Activated naive CD4-positive, alpha-beta T cell treated with anti-CD3 and anti-CD28 coated beads, Interleukin-2, amount 10 ng/mL, durations not matched to agents 7 days and 5 days (primary cell): ENCODE measurements at regions not wholly inside any gene's neighbourhood (a gene's known extent, or its start where the extent isn't known, plus 50 kb on each side); places are given as distances from the start of the nearest gene placed in this dataset.
"Not testable (repeated sequence)": the region's sequence is repeated elsewhere in the genome, so short reads cannot be mapped to it uniquely, and the experiment has no call there.

ENCODE experiments used
- CTCF ChIA-PET: fragments of 350-600 bp; sonication (Branson Sonifier 250); formaldehyde crosslinking; loops from one replicate; lab custom pipeline; 2021; ENCODE audit warnings: antibody characterized with exemption; lab: Charles Lee
- DNase-seq: peaks from one replicate; pipeline ENCODE4 v3.0.0-alpha.2; 2020
- H3K27ac Mint-ChIP-seq: one replicate; pipeline ENCODE4 v1.8.0; 2021; ENCODE audit warnings: mild to moderate bottlenecking, moderate library complexity, mixed read lengths
- H3K27me3 Mint-ChIP-seq: one replicate; pipeline ENCODE4 v1.8.0; 2021; ENCODE audit warnings: mild to moderate bottlenecking, mixed read lengths
- H3K36me3 Mint-ChIP-seq: one replicate; pipeline ENCODE4 v1.8.0; 2021; ENCODE audit warnings: mixed read lengths
- H3K4me1 Mint-ChIP-seq: one replicate; pipeline ENCODE4 v1.8.0; 2021; ENCODE audit warnings: mixed read lengths
- H3K4me3 Mint-ChIP-seq: one replicate; pipeline ENCODE4 v1.8.0; 2021; ENCODE audit warnings: mild to moderate bottlenecking, moderate library complexity, mixed read lengths
- H3K9me3 Mint-ChIP-seq: one replicate; pipeline ENCODE4 v1.8.0; 2021; ENCODE audit warnings: mixed read lengths

DNA sequence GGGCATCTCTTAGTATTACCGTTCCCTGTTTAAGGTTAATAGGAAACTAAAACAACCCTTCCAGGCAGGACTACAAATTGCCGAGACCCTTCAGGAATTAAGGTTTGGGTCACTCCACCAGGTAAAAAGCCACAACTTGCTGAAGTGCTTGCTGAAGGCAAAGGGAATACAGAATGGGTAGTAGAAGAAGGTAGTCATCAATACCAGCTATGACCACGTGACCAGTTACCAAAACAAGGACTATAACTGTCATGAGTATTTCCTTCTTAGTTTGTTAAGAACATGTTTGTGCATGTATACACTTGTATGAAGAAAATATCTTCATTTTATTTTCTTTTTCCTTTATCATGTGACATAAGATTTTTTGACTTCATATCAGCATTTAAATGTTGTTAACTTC is 578.7 kb upstream of the FBXO33 start:
- CTCF ChIA-PET: no interaction called here
- Mint-ChIP-seq H3K27me3 (no peaks in the 10 kb centered on the region), H3K36me3 (no peaks in the 10 kb centered on the region), H3K4me3 (no peak overlapping the region), H3K4me1 (no peaks in the 10 kb centered on the region), H3K9me3 (peaks cover 2% of the 10 kb centered on the region), H3K27ac (no peak overlapping the region)
- DNase-seq: no peak

DNA sequence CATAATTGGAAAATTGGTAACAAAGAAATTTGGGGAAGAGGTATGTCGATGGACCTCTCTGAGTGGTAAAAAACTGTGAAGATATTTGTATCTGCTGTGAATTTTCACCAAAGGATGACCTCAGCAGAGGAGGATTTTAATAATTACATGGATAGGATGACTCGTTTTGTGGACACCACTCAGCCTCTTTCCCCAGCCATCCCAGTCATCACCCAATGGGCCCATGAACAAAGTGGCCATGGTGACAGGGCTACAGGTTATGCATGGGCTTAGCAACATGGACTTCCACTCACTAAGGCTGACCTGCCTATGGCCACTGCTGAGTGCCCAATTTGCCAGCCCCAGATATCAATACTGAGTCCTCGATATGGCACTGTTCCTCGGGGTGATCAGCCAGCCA is 577.5 kb upstream of the FBXO33 start:
- CTCF ChIA-PET: no interaction called here
- Mint-ChIP-seq H3K27me3 (no peaks in the 10 kb centered on the region), H3K4me1 (no peaks in the 10 kb centered on the region), H3K9me3 (peaks cover 2% of the 10 kb centered on the region), H3K27ac (no peak overlapping the region), H3K4me3 (no peak overlapping the region), H3K36me3 (no peaks in the 10 kb centered on the region)
- no peak for DNase-seq

DNA sequence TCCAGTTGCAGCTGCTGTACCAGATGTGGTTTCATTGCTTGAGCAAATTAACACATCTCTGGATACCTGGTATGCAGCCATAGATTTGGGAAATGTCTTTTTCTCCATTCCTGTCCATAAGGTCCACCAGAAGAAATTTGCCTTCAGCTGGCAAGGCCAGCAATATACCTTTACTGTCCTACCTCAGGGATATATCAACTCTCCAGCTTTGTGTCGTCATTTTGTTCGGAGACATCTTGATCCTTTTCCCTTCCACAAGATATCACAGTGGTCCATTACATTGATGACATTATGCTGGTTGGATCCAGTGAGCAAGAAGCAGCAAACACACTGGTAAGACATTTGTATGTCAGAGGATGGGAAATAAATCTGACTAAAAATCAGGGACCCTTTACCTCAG is 576.1 kb upstream of the FBXO33 start:
- H3K27me3 Mint-ChIP-seq, H3K4me1 Mint-ChIP-seq, H3K9me3 Mint-ChIP-seq, H3K27ac Mint-ChIP-seq, H3K4me3 Mint-ChIP-seq, DNase-seq, H3K36me3 Mint-ChIP-seq, CTCF ChIA-PET: not testable (repeated sequence)

DNA sequence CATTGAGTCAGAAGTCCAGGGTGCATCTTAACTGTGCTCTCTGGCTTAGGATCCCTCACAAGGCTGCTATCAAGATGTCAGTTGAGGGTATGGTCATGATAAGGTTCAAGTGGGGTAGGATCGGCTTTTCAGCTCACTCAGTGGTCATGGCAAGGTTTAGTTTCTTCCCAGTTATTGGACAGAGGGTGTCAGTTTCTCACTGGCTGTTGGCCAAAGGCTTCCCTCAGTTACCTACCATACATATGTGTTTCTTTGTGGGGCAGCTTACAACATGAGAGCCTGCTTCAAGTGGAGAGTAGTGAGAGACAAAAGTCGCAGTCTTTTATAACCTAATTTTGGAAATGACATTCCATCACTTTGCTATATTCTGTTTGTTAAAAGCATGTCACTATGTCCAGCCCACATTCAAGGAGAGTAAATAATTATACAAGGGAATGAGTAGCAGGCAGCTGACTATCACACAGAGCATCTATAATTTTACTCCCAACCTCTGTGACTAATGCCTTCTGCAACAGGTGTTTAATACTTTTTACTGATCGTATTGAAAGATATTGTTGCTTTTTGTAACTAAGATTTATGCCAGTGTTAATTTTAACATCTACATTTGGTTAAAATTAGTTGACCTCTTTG is 572.8 kb upstream of the FBXO33 start:
- Mint-ChIP-seq H3K36me3 (no peaks in the 10 kb centered on the region), H3K27me3 (no peaks in the 10 kb centered on the region), H3K9me3 (peaks cover 2% of the 10 kb centered on the region), H3K4me3 (no peak overlapping the region), H3K27ac (no peak overlapping the region), H3K4me1 (no peaks in the 10 kb centered on the region)
- DNase-seq: no peak
- CTCF ChIA-PET: no interaction called here

DNA sequence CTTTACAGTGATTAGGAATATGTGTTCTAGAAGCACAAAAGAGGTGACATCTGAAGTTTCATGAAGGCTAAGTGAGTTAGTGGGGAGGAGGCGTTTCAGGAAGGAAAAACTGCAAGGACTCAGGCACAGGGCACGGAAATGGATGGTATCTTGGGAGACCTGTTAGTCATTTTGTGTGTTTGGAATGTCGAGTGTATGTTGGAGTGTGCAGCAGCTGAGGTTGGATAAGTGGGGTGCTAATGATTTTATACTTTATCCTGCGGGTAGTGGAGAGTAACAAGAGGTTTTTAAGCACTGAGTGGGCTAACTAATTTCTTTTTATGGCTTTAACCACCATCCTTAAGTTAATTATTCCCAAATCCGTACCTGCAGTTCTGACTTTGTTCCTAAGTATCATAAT is 571.5 kb upstream of the FBXO33 start:
- no peaks in the 10 kb centered on the region for H3K36me3 Mint-ChIP-seq
- DNase-seq: no peak
- H3K9me3 Mint-ChIP-seq: no peaks in the 10 kb centered on the region
- H3K4me1 Mint-ChIP-seq: no peaks in the 10 kb centered on the region
- no peak overlapping the region for H3K4me3 Mint-ChIP-seq
- CTCF ChIA-PET: no interaction called here
- no peaks in the 10 kb centered on the region for H3K27me3 Mint-ChIP-seq
- H3K27ac Mint-ChIP-seq: no peak overlapping the region

DNA sequence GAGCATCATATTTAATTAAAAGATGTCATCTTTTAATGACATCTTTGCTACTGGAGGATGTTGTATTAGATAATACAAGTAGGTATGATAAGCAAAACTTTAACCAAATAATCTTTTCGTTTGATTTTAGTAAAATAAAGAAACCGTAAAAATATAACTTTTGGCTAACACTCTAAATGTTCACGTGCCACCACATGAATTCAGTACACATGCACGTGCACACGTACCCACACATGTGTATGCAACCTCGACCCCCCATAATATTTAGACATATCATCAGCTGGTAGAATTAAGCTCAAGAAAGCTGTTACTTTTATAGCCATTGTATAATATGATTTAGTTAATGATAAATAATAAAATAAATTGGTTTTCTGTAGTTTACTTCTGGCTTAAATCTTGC is 566.6 kb upstream of the FBXO33 start:
- no peak overlapping the region for H3K4me3 Mint-ChIP-seq
- no peaks in the 10 kb centered on the region for H3K9me3 Mint-ChIP-seq
- H3K27me3 Mint-ChIP-seq: no peaks in the 10 kb centered on the region
- CTCF ChIA-PET: no interaction called here
- no peak overlapping the region for H3K27ac Mint-ChIP-seq
- no peaks in the 10 kb centered on the region for H3K4me1 Mint-ChIP-seq
- DNase-seq: no peak
- no peaks in the 10 kb centered on the region for H3K36me3 Mint-ChIP-seq

DNA sequence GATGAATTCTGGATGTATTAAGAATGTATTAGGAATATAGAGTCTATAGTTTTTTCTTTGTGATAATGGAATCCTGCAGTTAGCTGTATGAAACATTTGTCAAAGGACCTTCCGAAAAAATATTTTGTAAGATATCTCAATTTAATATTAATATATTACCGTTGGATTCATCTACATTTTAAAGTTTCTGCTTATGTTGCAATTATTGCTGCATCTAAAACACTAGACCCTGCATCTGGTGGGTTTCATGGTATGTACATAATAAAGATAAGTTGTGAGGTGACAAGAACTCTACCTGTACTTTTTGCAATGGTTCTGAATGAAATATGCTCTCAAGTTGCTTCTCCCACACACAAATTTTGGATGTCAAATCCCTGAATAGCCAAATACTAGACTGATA is 565.9 kb upstream of the FBXO33 start:
- H3K4me3 Mint-ChIP-seq: no peak overlapping the region
- H3K27me3 Mint-ChIP-seq: no peaks in the 10 kb centered on the region
- no peak overlapping the region for H3K27ac Mint-ChIP-seq
- DNase-seq: no peak
- H3K4me1 Mint-ChIP-seq: no peaks in the 10 kb centered on the region
- CTCF ChIA-PET: no interaction called here
- H3K9me3 Mint-ChIP-seq: no peaks in the 10 kb centered on the region
- no peaks in the 10 kb centered on the region for H3K36me3 Mint-ChIP-seq

DNA sequence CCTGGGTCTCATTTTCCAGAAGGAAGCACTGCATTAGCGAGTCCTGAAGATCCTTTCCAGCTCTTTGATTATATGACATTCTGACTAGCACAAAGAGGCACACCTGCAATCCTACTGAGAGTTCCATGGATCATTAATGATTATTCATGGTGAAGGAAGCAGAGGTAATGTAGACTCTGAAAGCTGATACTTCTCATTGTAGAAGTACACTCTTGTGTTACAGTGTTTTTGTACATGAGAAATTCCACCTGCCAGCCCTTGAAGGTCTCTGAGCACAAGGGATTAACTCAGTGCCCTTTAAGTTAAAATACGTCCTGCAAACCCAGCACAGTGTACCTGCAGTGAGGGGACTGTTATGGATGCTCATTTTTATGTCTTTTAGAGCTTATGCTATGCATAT is 558.8 kb upstream of the FBXO33 start:
- Mint-ChIP-seq H3K36me3 (no peaks in the 10 kb centered on the region), H3K27me3 (no peaks in the 10 kb centered on the region), H3K9me3 (no peaks in the 10 kb centered on the region), H3K4me1 (no peaks in the 10 kb centered on the region), H3K27ac (no peak overlapping the region), H3K4me3 (no peak overlapping the region)
- no peak for DNase-seq
- CTCF ChIA-PET: no interaction called here

DNA sequence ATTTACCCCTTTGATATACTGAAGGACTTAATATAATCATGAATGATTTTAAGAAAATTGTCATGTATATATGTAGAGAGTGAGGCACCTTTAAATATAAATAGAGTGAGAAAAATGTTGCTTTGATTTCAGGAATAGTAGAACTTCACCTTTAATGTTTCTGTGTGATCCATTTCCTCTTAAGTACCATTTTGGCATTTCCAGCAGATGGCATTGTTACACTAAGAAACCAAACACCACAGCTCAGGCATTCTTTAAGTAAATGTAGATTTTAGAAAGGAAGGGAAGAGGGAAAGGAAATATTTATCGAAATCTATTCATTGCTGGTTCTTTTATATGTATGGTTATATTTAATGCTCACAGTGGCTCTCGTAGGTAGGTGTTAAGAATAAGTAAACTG is 556.7 kb upstream of the FBXO33 start:
- no peaks in the 10 kb centered on the region for H3K27me3 Mint-ChIP-seq
- DNase-seq: no peak

DNA sequence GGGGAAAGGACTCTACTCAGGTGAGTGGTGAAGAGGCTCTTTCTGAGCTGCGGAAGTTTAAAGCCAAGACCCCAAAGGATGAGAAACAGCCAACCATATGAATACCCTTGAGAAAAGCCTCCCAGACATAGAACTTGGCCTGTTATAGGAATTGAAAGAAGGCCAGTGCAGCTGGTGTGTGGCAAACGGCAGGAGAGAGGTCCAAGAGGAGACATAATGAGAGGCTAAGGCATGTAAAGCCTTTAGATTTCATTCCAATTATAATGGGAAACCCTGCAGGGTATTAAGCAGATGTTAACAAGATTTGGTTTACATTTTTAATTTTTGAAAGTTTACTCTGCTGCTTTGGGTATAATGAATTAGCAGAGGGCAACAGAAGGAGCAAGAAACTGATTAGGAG is 552.1 kb upstream of the FBXO33 start:
- H3K4me1 Mint-ChIP-seq: no peaks in the 10 kb centered on the region
- H3K4me3 Mint-ChIP-seq: no peak overlapping the region
- peaks cover 1% of the 10 kb centered on the region for H3K9me3 Mint-ChIP-seq
- no peak overlapping the region for H3K27ac Mint-ChIP-seq
- no peaks in the 10 kb centered on the region for H3K36me3 Mint-ChIP-seq
- CTCF ChIA-PET: no interaction called here
- no peak for DNase-seq
- H3K27me3 Mint-ChIP-seq: no peaks in the 10 kb centered on the region

More for the DNA sequence above, 556.7 kb upstream of the FBXO33 start:
- CTCF ChIA-PET: no interaction called here
- Mint-ChIP-seq H3K4me3 (no peak overlapping the region), H3K4me1 (no peaks in the 10 kb centered on the region), H3K27ac (no peak overlapping the region), H3K9me3 (no peaks in the 10 kb centered on the region), H3K36me3 (no peaks in the 10 kb centered on the region)

DNA sequence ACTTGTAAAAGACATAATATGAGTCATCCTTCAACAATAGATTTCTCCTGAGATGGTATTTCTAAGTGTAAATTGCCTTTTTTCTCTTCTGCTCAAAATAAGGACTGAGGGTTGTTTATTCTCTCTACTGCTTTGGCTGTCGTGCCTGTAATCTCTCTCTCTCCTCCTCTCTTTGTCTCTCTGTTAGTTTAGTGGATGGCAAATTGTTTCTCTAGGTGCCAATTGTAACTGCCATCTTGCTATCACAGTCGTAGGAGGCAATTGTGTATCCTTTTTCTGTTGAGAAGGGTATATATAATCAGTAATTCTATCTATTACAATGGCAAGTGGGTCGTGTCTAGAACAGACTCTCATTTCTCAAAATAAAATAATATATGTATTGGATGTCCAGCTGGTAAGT is 545.0 kb upstream of the FBXO33 start:
- no peak for DNase-seq
- Mint-ChIP-seq H3K9me3 (peaks cover 1% of the 10 kb centered on the region), H3K36me3 (no peaks in the 10 kb centered on the region), H3K27me3 (no peaks in the 10 kb centered on the region), H3K4me1 (no peaks in the 10 kb centered on the region), H3K4me3 (no peak overlapping the region), H3K27ac (no peak overlapping the region)
- CTCF ChIA-PET: no interaction called here

DNA sequence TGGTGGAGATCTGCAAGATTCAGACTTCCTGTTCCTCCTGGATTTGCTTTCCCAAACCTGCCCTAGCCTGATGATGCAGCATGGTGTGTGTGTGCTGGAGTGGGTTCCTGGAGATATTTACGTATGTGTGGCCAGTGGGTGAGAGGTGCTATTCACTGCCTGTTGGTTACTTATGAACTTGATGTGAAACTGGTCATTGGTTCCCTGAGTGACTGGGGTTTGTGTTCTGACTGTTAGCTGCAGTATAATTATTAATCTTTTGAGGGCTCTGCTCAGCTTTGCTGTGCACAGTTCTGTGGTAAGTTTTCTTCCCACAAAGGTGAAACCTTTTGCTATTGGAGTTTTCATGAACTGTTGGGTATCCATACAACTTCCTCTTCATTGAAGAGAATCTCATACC is 541.8 kb upstream of the FBXO33 start:
- H3K27ac Mint-ChIP-seq: no peak overlapping the region
- H3K27me3 Mint-ChIP-seq: no peaks in the 10 kb centered on the region
- H3K4me1 Mint-ChIP-seq: no peaks in the 10 kb centered on the region
- no peaks in the 10 kb centered on the region for H3K9me3 Mint-ChIP-seq
- CTCF ChIA-PET: no interaction called here
- no peak for DNase-seq
- H3K36me3 Mint-ChIP-seq: no peaks in the 10 kb centered on the region
- no peak overlapping the region for H3K4me3 Mint-ChIP-seq

DNA sequence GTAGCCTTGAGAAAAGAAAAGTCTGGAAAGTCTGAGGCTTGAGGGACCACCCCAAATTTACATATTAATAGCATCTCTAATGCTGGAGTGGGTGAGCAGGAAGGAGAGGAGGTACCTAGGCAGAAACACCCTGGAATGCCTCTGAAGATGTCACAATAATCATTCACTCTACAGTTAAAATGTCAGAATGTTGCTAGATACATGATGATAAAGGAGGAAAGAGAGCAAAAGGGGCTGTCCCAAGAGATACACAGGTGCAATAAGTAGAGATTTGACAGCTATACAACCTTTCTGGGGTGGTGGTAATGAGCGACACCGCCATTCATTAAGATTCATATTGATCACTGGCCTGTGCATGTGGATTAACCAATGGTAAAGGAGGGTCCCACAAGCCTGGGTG is 540.5 kb upstream of the FBXO33 start:
- Mint-ChIP-seq H3K4me3 (no peak overlapping the region), H3K4me1 (no peaks in the 10 kb centered on the region), H3K9me3 (no peaks in the 10 kb centered on the region), H3K27ac (no peak overlapping the region), H3K27me3 (no peaks in the 10 kb centered on the region), H3K36me3 (no peaks in the 10 kb centered on the region)
- DNase-seq: no peak
- CTCF ChIA-PET: no interaction called here

DNA sequence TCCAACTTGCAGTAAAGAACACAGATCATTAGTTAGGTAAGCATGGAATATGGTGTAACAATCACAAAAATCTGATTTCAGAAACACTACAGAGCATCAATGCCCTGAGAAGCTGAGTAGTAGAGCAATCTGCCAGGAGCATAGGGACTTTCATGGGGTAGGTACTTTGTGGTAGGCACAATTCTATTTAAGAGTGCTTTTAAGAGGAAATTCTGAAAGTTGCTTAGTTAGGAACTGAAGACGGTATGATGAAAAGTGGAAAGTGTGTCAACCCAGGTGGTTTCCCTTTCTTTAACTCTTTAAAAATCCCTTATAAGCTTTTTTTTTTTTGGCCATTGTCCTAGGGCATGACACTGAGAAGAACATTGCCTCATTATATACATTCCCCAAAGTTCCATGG is 535.7 kb upstream of the FBXO33 start:
- no peaks in the 10 kb centered on the region for H3K4me1 Mint-ChIP-seq
- no peak for DNase-seq
- CTCF ChIA-PET: no interaction called here

DNA sequence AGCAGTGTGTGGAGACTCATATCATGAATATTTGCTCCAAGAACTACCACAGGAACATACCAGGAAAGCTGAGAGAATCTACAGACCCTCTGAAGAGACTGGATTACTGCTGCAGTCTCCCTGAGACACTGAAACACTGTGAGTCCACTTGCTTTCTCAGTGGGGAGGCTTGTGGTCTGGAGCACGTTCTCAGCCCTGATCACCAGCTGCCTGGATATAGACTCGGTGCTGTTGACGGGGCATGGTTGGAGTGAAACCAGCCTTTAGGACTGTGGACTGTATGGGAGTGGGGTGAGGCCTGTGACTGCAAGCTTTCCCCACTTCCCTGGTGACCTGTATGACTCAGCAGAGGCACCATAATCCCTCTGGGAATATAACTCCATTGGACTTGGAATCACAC is 525.8 kb upstream of the FBXO33 start:
- H3K9me3 Mint-ChIP-seq: peaks cover 17% of the 10 kb centered on the region
- CTCF ChIA-PET: no interaction called here
- no peaks in the 10 kb centered on the region for H3K36me3 Mint-ChIP-seq
- H3K4me1 Mint-ChIP-seq: no peaks in the 10 kb centered on the region
- no peak overlapping the region for H3K4me3 Mint-ChIP-seq
- no peak for DNase-seq
- no peak overlapping the region for H3K27ac Mint-ChIP-seq
- no peaks in the 10 kb centered on the region for H3K27me3 Mint-ChIP-seq

More for the DNA sequence above, 535.7 kb upstream of the FBXO33 start:
- Mint-ChIP-seq H3K4me3 (no peak overlapping the region), H3K9me3 (no peaks in the 10 kb centered on the region), H3K27ac (no peak overlapping the region), H3K36me3 (no peaks in the 10 kb centered on the region), H3K27me3 (no peaks in the 10 kb centered on the region)

DNA sequence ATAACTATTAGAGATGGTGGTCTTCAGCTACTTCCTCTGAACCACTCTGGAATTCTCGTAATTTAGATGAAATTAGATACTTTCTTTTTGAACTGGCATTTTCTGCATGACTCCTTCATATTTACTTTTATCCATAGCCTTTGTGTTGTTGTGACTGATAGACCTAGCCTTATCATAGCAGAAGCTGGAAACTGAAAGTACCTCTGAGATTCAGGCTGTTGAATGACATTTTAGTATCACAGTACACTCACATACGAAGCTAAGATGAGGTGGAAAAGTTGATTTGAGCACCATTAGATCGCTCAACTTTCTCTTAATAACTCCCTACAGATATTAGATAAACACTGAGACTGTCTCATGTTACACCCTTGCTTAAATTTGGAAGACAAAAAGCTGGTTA is 525.1 kb upstream of the FBXO33 start:
- Mint-ChIP-seq H3K36me3 (no peaks in the 10 kb centered on the region), H3K27ac (no peak overlapping the region), H3K4me1 (no peaks in the 10 kb centered on the region), H3K4me3 (no peak overlapping the region), H3K9me3 (peaks cover 18% of the 10 kb centered on the region), H3K27me3 (no peaks in the 10 kb centered on the region)
- CTCF ChIA-PET: no interaction called here
- no peak for DNase-seq
